Stimulated activated effector memory CD8-positive, alpha-beta T cell treated with anti-CD3 and anti-CD28 coated beads, Interleukin-12 subunit alpha, Interleukin-12 subunit beta, amount 100 ng/mL, for 72 hours (primary cell): ENCODE measurements at regions not wholly inside any gene's neighbourhood (a gene's known extent, or its start where the extent isn't known, plus 50 kb on each side); places are given as distances from the start of the nearest gene placed in this dataset.

Experiments
- ATAC-seq: fragments of 150-1000 bp; cut with Tn5 transposase; 2 replicates; pipeline ENCODE4 v1.10.0; 2021
- DNase-seq, 2 donors: peaks; one replicate each; pipeline ENCODE4 v3.0.0; 2021 to 2022; ENCODE audit warnings: low spot score in 2 of 2
- H3K27ac Mint-ChIP-seq: one replicate; pipeline ENCODE4 v1.8.0; 2022; ENCODE audit warnings: mild to moderate bottlenecking, mixed read lengths
- H3K36me3 Mint-ChIP-seq: one replicate; pipeline ENCODE4 v1.8.0; 2022; ENCODE audit warnings: mild to moderate bottlenecking, mixed read lengths
- H3K4me1 Mint-ChIP-seq: one replicate; pipeline ENCODE4 v1.8.0; 2022; ENCODE audit warnings: mixed read lengths
- H3K4me3 Mint-ChIP-seq: one replicate; pipeline ENCODE4 v1.8.0; 2022; ENCODE audit warnings: mild to moderate bottlenecking, mixed read lengths
- H3K9me3 Mint-ChIP-seq: one replicate; pipeline ENCODE4 v1.8.0; 2022; ENCODE audit warnings: mixed read lengths

- Mint-ChIP-seq H3K9me3 (no peaks in the 10 kb centered on the region), H3K4me1 (no peaks in the 10 kb centered on the region), H3K4me3 (no peak overlapping the region), H3K36me3 (no peaks in the 10 kb centered on the region), H3K27ac (no peak overlapping the region)
- ATAC-seq (no peak), DNase-seq (no peak)
Observed at GRCh38 chr1:204801211-204801610, 69.5 kb upstream of the NFASC start.

- Mint-ChIP-seq H3K4me1 (peaks cover 6% of the 10 kb centered on the region), H3K27ac (no peak overlapping the region), H3K9me3 (no peaks in the 10 kb centered on the region), H3K36me3 (no peaks in the 10 kb centered on the region), H3K4me3 (no peak overlapping the region)
- DNase-seq: no peak
- no peak for ATAC-seq
Observed at GRCh38 chr1:204802401-204803175, 68.1 kb upstream of the NFASC start.

DNA sequence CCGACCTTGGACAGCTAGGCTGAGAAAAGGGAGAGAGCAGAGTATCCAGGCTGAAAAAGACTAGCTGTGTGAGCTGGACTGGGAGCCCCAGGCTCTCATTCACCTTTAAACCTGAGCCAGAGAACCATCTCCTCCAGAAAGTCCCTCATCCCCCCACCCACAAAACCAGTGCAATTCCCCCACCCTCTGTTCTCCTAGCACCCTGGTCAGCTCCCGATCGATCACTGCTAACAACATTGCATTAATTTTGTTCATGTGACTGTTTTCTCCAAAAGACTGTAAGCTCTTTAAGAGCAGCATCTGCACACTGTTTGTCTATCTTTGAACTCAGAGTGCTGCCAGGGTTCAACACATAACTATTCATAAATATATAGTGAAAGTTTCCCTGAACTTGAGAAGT is 67.1 kb upstream of the NFASC start:
- Mint-ChIP-seq H3K9me3 (no peaks in the 10 kb centered on the region), H3K27ac (no peak overlapping the region), H3K36me3 (no peaks in the 10 kb centered on the region), H3K4me3 (no peak overlapping the region), H3K4me1 (peaks cover 6% of the 10 kb centered on the region)
- no peak for ATAC-seq
- no peak for DNase-seq

GRCh38 chr1:204806943-204807687 is 63.5 kb upstream of the NFASC start:
- DNase-seq (peak; percentile 89 to 94), ATAC-seq (peak; percentile 95)
- peaks cover 6% of the 10 kb centered on the region for H3K4me1 Mint-ChIP-seq
- no peaks in the 10 kb centered on the region for H3K9me3 Mint-ChIP-seq
- no peak overlapping the region for H3K27ac Mint-ChIP-seq
- H3K4me3 Mint-ChIP-seq: peak overlapping the region; percentile 71
- no peaks in the 10 kb centered on the region for H3K36me3 Mint-ChIP-seq

DNA sequence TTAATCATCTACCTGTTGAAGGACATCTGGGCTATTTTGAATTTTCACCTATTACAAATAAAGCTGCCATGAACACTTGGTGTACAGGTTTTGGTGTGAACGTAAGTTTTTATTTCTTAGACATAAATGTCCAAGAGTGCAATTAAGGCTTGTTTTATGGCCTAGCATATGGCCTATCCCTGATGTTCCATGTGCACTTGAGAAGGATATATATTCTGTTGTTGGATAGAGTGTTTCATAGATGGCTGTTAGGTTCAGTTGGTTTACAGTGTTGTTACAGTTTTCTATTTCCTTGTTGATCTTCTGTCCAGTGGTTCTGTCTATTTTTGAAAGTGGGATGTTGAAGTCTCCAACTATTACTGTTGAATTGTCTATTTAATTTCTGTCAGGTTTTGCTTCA is 61.2 kb upstream of the NFASC start:
- ATAC-seq (no peak), DNase-seq (no peak)
- no peaks in the 10 kb centered on the region for H3K36me3 Mint-ChIP-seq
- no peak overlapping the region for H3K27ac Mint-ChIP-seq
- H3K4me1 Mint-ChIP-seq: peaks cover 6% of the 10 kb centered on the region
- H3K9me3 Mint-ChIP-seq: no peaks in the 10 kb centered on the region
- no peak overlapping the region for H3K4me3 Mint-ChIP-seq

GRCh38 chr1:204812842-204813241 is 57.8 kb upstream of the NFASC start:
- no peaks in the 10 kb centered on the region for H3K9me3 Mint-ChIP-seq
- no peaks in the 10 kb centered on the region for H3K4me1 Mint-ChIP-seq
- DNase-seq (no peak), ATAC-seq (no peak)
- no peak overlapping the region for H3K4me3 Mint-ChIP-seq
- H3K36me3 Mint-ChIP-seq: no peaks in the 10 kb centered on the region
- no peak overlapping the region for H3K27ac Mint-ChIP-seq

GRCh38 chr1:204813522-204813921 is 57.1 kb upstream of the NFASC start:
- no peak overlapping the region for H3K27ac Mint-ChIP-seq
- ATAC-seq: peak; percentile 8
- H3K9me3 Mint-ChIP-seq: no peaks in the 10 kb centered on the region
- no peak overlapping the region for H3K4me3 Mint-ChIP-seq
- H3K36me3 Mint-ChIP-seq: no peaks in the 10 kb centered on the region
- H3K4me1 Mint-ChIP-seq: no peaks in the 10 kb centered on the region
- no peak for DNase-seq

DNA sequence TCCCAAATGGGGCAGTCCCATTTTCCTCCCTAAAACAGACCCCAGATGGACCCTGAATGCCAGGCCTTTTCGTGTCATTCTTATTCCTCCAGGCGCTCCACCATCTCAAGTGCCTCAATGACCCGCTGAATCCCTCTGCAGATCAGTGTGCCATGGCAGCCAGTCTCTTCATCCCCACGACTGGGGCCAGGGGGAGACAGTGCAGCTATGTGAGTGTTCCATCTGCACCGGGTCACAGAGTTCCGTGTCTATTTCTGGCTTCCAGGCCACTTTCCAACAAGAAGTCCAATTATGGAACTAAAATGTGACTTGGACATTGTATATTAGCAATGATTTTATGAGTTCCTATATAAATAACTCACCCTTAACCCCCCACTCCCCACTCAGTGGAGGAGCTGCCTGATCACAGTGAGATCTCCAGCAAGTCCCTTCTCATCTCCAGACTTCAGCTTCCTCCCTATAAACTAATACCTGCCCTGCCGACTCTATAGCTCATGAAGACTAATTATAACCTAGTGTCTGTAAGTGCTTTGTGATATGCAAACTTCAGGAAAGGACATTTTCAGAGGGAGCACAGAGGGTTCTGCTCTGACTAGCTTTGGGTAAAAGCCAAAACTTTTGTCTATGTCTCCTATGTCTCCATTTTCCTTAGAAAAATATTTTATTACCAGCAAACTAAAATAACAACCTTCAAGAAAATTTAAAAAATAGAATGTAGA is 56.3 kb upstream of the NFASC start:
- no peaks in the 10 kb centered on the region for H3K36me3 Mint-ChIP-seq
- ATAC-seq: no peak
- H3K27ac Mint-ChIP-seq: no peak overlapping the region
- DNase-seq: no peak
- H3K9me3 Mint-ChIP-seq: no peaks in the 10 kb centered on the region
- H3K4me1 Mint-ChIP-seq: no peaks in the 10 kb centered on the region
- H3K4me3 Mint-ChIP-seq: no peak overlapping the region

DNA sequence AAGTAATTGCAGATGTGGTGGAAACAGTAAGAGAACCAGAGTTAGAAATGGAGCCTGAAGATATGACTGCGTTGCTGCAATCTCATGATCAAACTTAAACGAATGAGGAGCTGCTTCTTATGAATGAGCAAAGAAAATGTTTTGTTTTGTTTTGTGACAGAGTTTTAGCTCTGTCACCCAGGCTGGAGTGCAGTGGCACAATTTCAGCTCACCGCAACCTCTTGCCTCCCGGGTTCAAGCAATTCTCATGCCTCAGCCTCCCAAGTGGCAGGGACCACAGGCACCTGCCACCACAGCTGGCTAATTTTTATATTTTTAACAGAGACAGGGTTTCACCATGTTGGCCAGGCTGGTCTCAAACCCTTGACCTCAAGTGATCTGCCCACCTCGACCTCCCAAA is 53.3 kb upstream of the NFASC start:
- Mint-ChIP-seq H3K9me3 (no peaks in the 10 kb centered on the region), H3K4me3 (no peak overlapping the region), H3K36me3 (no peaks in the 10 kb centered on the region), H3K27ac (no peak overlapping the region), H3K4me1 (no peaks in the 10 kb centered on the region)
- DNase-seq: no peak
- ATAC-seq: no peak

DNA sequence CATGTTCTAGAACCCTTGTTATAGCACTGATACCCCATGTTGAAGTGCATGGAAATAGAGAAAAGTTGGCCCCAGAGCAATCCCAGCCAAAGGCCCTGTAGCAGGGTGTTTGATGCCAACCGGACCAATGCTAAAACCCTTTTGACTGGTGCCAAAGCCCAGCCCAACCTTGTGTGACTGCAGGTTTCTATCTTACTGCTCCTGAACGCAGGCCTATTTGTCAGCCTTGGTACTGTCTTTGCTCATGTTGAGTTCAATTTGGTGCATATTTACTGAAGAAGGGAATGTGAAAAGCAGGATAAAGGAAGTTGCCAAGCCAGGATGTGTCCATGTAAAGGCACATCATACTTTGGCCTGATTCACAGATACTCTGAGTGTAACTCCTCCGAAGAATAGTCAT is 51.7 kb upstream of the NFASC start:
- no peak overlapping the region for H3K27ac Mint-ChIP-seq
- no peak for ATAC-seq
- H3K9me3 Mint-ChIP-seq: no peaks in the 10 kb centered on the region
- no peaks in the 10 kb centered on the region for H3K36me3 Mint-ChIP-seq
- H3K4me1 Mint-ChIP-seq: no peaks in the 10 kb centered on the region
- no peak for DNase-seq
- no peak overlapping the region for H3K4me3 Mint-ChIP-seq

- H3K9me3 Mint-ChIP-seq: no peaks in the 10 kb centered on the region
- no peaks in the 10 kb centered on the region for H3K36me3 Mint-ChIP-seq
- ATAC-seq: no peak
- H3K27ac Mint-ChIP-seq: no peak overlapping the region
- no peak overlapping the region for H3K4me3 Mint-ChIP-seq
- no peaks in the 10 kb centered on the region for H3K4me1 Mint-ChIP-seq
- DNase-seq: no peak
Observed at GRCh38 chr1:204819495-204819894, 51.2 kb upstream of the NFASC start.
